Nephron progenitor cell (in vitro differentiated cells): ENCODE measurements at regions not wholly inside any gene's neighbourhood (a gene's known extent, or its start where the extent isn't known, plus 50 kb on each side); places are given as distances from the start of the nearest gene placed in this dataset.

Experiments
- DNase-seq: peaks from one replicate; pipeline ENCODE4 v3.0.0; 2021
- H3K27ac Mint-ChIP-seq: 2 replicates; pipeline ENCODE4 v1.8.0; 2021; ENCODE audit warnings: mild to moderate bottlenecking, moderate library complexity, mixed read lengths
- H3K27me3 Mint-ChIP-seq: 2 replicates; pipeline ENCODE4 v1.8.0; 2021; ENCODE audit warnings: mild to moderate bottlenecking, low read depth, mixed read lengths; ENCODE audit not compliant: poor library complexity
- H3K36me3 Mint-ChIP-seq: 2 replicates; pipeline ENCODE4 v1.8.0; 2021; ENCODE audit warnings: low read depth, mixed read lengths
- H3K4me1 Mint-ChIP-seq: 2 replicates; pipeline ENCODE4 v1.8.0; 2021; ENCODE audit warnings: mixed read lengths
- H3K4me3 Mint-ChIP-seq: 2 replicates; pipeline ENCODE4 v1.8.0; 2021; ENCODE audit warnings: mild to moderate bottlenecking, moderate library complexity, mixed read lengths
- H3K9me3 Mint-ChIP-seq: 2 replicates; pipeline ENCODE4 v1.8.0; 2021; ENCODE audit warnings: mild to moderate bottlenecking, moderate library complexity, mixed read lengths
- CTCF ChIP-seq: fragments of 200-600 bp; sonication (generic); IDR thresholded peaks from 2 replicates; pipeline ENCODE4 v1.5.0; 2021; ENCODE audit warnings: antibody characterized with exemption

- peaks cover 44% of the 10 kb centered on the region for H3K9me3 Mint-ChIP-seq
- no peak for TF ChIP-seq CTCF
- peaks cover 12% of the 10 kb centered on the region for H3K4me1 Mint-ChIP-seq
- H3K4me3 Mint-ChIP-seq: no peak overlapping the region
- H3K27ac Mint-ChIP-seq: peak overlapping the region; percentile 19
- H3K27me3 Mint-ChIP-seq: no peaks in the 10 kb centered on the region
- DNase-seq: no peak
- H3K36me3 Mint-ChIP-seq: peaks cover 3% of the 10 kb centered on the region
Observed at GRCh38 chr16:79691007-79691406, 90.5 kb upstream of the MAF start.

GRCh38 chr16:79690159-79690558 lies 89.6 kb upstream of the MAF start:
- Mint-ChIP-seq H3K9me3 (peaks cover 46% of the 10 kb centered on the region), H3K36me3 (peaks cover 3% of the 10 kb centered on the region), H3K27ac (no peak overlapping the region), H3K4me3 (no peak overlapping the region), H3K27me3 (no peaks in the 10 kb centered on the region), H3K4me1 (peaks cover 12% of the 10 kb centered on the region)
- no peak for TF ChIP-seq CTCF
- no peak for DNase-seq

GRCh38 chr16:79687249-79688130 lies 87.0 kb upstream of the MAF start:
- no peak for TF ChIP-seq CTCF
- no peak for DNase-seq
- Mint-ChIP-seq H3K9me3 (peaks cover 27% of the 10 kb centered on the region), H3K4me1 (peaks cover 12% of the 10 kb centered on the region), H3K27me3 (no peaks in the 10 kb centered on the region), H3K4me3 (no peak overlapping the region), H3K36me3 (peaks cover 3% of the 10 kb centered on the region), H3K27ac (no peak overlapping the region)

GRCh38 chr16:79685871-79686270 lies 85.3 kb upstream of the MAF start:
- H3K27me3 Mint-ChIP-seq: no peaks in the 10 kb centered on the region
- TF ChIP-seq CTCF: no peak
- H3K27ac Mint-ChIP-seq: no peak overlapping the region
- H3K4me3 Mint-ChIP-seq: no peak overlapping the region
- DNase-seq: no peak
- peaks cover 6% of the 10 kb centered on the region for H3K4me1 Mint-ChIP-seq
- peaks cover 3% of the 10 kb centered on the region for H3K36me3 Mint-ChIP-seq
- peaks cover 20% of the 10 kb centered on the region for H3K9me3 Mint-ChIP-seq

GRCh38 chr16:79679334-79679733 lies 78.8 kb upstream of the MAF start:
- Mint-ChIP-seq H3K4me3 (no peak overlapping the region), H3K27ac (no peak overlapping the region), H3K9me3 (peaks cover 4% of the 10 kb centered on the region), H3K4me1 (no peaks in the 10 kb centered on the region), H3K27me3 (no peaks in the 10 kb centered on the region), H3K36me3 (no peaks in the 10 kb centered on the region)
- no peak for TF ChIP-seq CTCF
- no peak for DNase-seq
